ENCODE measurements at regions not wholly inside any gene's neighbourhood (a gene's known extent, or its start where the extent isn't known, plus 50 kb on each side); places are given as distances from the start of the nearest gene placed in this dataset.

DNA sequence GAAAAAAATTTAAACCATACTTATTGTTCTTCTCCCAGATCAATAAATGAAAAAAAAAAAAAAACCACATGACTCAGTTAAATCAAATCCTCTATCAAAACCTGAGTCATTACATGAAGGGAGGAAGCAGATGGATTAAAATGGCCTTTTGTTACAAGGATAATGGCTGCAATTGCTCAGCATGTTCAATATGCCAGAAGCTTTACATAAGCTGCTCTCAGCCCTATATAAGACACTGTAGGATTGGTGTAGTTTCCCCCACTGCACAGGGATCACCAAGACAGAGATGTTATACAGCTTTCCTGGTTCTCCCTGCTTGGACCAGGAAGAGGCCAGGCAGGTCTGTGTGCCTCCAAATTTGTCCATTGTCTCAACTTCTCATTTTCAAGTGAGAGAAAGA is 101.6 kb upstream of the MAP1B start:
- Histone ChIP-seq H3K27ac (no peak overlapping the region), H3K9me3 (no peaks in the 10 kb centered on the region), H3K36me3 (no peaks in the 10 kb centered on the region), H3K4me3 (no peak overlapping the region), H3K27me3 (replicated peaks in 1 of 7) (peaks cover 0 to 5% (median 0%) of the 10 kb centered on the region in 7 donors), H3K4me1 (no peaks in the 10 kb centered on the region)
- DNase-seq = no peak
- intact Hi-C loops (cut with DNase I; ENCODE audit: low total_unique reads) = no loop called here
- no peak for TF ChIP-seq POLR2AphosphoS5 (IDR thresholded peaks at IDR 0.05)
- TF ChIP-seq, protein P1, sequence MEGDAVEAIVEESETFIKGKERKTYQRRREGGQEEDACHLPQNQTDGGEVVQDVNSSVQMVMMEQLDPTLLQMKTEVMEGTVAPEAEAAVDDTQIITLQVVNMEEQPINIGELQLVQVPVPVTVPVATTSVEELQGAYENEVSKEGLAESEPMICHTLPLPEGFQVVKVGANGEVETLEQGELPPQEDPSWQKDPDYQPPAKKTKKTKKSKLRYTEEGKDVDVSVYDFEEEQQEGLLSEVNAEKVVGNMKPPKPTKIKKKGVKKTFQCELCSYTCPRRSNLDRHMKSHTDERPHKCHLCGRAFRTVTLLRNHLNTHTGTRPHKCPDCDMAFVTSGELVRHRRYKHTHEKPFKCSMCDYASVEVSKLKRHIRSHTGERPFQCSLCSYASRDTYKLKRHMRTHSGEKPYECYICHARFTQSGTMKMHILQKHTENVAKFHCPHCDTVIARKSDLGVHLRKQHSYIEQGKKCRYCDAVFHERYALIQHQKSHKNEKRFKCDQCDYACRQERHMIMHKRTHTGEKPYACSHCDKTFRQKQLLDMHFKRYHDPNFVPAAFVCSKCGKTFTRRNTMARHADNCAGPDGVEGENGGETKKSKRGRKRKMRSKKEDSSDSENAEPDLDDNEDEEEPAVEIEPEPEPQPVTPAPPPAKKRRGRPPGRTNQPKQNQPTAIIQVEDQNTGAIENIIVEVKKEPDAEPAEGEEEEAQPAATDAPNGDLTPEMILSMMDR (IDR thresholded peaks at IDR 0.05 in 8 of 11, conservative IDR thresholded peaks at IDR 0.05 in 3 of 11) = no peak
- TF ChIP-seq POLR2A (IDR thresholded peaks at IDR 0.05) = no peak

DNA sequence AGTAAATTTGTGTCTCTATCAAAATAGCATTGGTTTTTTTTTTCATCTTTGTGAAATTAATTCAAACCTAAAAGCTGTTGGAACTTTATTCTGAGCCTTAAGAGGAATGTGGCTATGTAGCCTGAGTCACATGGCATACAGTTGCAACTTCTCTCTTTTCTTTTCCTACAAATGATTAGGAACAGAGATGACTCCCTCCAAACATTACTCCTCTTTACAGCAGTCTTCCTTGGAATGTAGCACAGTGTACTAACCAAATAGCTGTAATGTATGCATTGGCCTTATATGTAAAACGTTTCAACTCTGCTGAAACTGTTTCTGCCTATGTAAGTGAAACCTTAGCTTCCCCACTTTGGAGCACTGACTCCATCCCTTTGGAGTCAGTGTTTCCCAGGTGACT is 100.9 kb upstream of the MAP1B start:
- no peaks in the 10 kb centered on the region for H3K36me3 ChIP-seq
- H3K27ac ChIP-seq = no peak overlapping the region
- TF ChIP-seq POLR2A (IDR thresholded peaks at IDR 0.05) (no peak), POLR2AphosphoS5 (IDR thresholded peaks at IDR 0.05) (no peak)
- TF ChIP-seq, protein P1 (IDR thresholded peaks at IDR 0.05 in 8 of 11, conservative IDR thresholded peaks at IDR 0.05 in 3 of 11) = no peak
- intact Hi-C loops (cut with DNase I; ENCODE audit: low total_unique reads) = no loop called here
- no peak overlapping the region for H3K4me3 ChIP-seq
- H3K27me3 ChIP-seq (replicated peaks in 1 of 7) = peaks cover 0 to 5% (median 0%) of the 10 kb centered on the region in 7 donors
- H3K4me1 ChIP-seq = no peaks in the 10 kb centered on the region
- DNase-seq = no peak
- WGBS, 5 donors = 34 to 54% (median 43%) methylated on average over 1 of the region's 1 CpG
- H3K9me3 ChIP-seq = no peaks in the 10 kb centered on the region

DNA sequence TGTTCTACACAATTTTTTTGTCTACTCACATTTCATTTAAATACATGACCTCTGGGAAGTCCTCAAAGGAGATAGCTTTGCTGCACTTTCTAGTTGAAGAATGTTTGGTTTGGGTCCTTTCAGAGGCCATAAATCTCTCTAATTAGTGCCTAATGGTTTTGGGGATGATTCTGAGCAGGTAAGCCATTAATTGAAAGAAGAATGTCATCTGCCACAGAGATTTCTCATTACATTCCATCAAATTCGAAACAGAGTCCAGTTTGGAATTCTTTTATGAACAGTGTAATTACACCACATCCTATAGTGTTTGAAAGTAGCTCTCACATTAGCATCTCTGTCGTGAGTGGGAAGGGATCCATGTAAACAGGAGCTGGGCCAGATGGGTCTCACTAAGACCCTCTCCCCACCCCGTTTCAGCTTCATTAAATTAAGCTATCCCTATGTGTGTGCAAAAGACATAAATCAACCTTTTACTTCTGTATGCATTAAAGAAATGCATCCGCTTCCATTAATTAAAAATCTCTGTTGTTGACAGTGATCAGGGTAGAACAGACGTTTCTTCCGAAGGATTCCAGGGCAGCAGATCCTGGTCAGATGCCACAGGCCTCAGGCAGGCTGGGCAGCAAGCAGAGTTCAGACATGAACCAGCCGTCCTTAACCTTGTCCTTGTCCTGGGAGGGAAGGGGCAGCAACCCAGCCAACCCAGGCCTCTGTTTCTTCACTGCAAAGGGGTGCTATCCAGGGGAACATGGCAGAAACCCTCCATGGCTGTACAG is 99.8 kb upstream of the MAP1B start:
- H3K27me3 ChIP-seq (replicated peaks in 1 of 7) = peaks cover 0 to 5% (median 0%) of the 10 kb centered on the region in 7 donors
- no peak overlapping the region for H3K27ac ChIP-seq
- TF ChIP-seq POLR2AphosphoS5 (IDR thresholded peaks at IDR 0.05) (no peak), POLR2A (IDR thresholded peaks at IDR 0.05) (no peak)
- TF ChIP-seq, protein P1 (IDR thresholded peaks at IDR 0.05 in 8 of 11, conservative IDR thresholded peaks at IDR 0.05 in 3 of 11) = no peak
- 70 to 81% (median 79%) methylated on average over 7 of the region's 7 CpGs for WGBS, 5 donors
- DNase-seq = no peak
- no peaks in the 10 kb centered on the region for H3K36me3 ChIP-seq
- no peaks in the 10 kb centered on the region for H3K9me3 ChIP-seq
- no peak overlapping the region for H3K4me3 ChIP-seq
- H3K4me1 ChIP-seq = no peaks in the 10 kb centered on the region
- intact Hi-C loops (cut with DNase I; ENCODE audit: low total_unique reads) = no loop called here

DNA sequence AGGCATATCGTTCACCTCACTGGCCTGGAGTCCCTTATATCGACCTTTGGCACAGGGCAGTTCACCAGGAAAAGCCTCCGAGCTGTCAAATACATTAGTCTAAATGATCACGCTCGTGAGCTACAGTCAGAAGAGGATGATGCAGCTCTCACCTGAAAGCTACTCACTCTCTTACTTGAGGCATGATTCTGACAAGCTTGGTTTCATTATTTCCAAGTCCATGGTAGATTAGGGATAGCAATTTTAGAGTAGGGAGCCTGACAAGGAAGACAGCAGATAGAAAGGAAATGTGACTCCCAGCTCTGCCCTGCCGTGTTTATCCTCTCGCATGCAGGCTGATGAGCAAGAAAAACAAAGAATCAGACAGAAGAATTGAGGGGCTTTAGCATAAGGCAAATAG is 98.0 kb upstream of the MAP1B start:
- WGBS, 5 donors = 64 to 77% (median 71%) methylated on average over 7 of the region's 7 CpGs
- Histone ChIP-seq H3K9me3 (no peaks in the 10 kb centered on the region), H3K27ac (no peak overlapping the region), H3K4me1 (no peaks in the 10 kb centered on the region), H3K36me3 (no peaks in the 10 kb centered on the region), H3K27me3 (replicated peaks in 1 of 7) (peaks cover 0 to 6% (median 0%) of the 10 kb centered on the region in 7 donors), H3K4me3 (no peak overlapping the region)
- DNase-seq = no peak
- intact Hi-C loops (cut with DNase I; ENCODE audit: low total_unique reads) = no loop called here
- TF ChIP-seq, protein P1 (IDR thresholded peaks at IDR 0.05 in 8 of 11, conservative IDR thresholded peaks at IDR 0.05 in 3 of 11) = no peak
- no peak for TF ChIP-seq POLR2AphosphoS5 (IDR thresholded peaks at IDR 0.05)
- no peak for TF ChIP-seq POLR2A (IDR thresholded peaks at IDR 0.05)

All from spleen (tissue), 11 donors.